Natural killer cell treated with Interleukin-12 subunit alpha and Interleukin-12 subunit beta and Interleukin-15 and Interleukin-18, amount 100 ng/mL, for 72 hours (primary cell): ENCODE measurements at regions not wholly inside any gene's neighbourhood (a gene's known extent, or its start where the extent isn't known, plus 50 kb on each side); places are given as distances from the start of the nearest gene placed in this dataset.
"Not testable (repeated sequence)": the region's sequence is repeated elsewhere in the genome, so short reads cannot be mapped to it uniquely, and the experiment has no call there.

Source experiments
- ATAC-seq, 2 donors: fragments of 150-1000 bp; cut with Tn5 transposase in 1 of 2; sonication (Bioruptor Pico), chemical (Tn5 transposase) in 1 of 2; 2 replicates each; pipeline ENCODE4 v1.10.0; 2021
- DNase-seq: peaks from one replicate; pipeline ENCODE4 v3.0.0; 2022; ENCODE audit warnings: low spot score
- H3K27ac Mint-ChIP-seq, 2 donors: 1 replicate in 1 of 2; 2 replicates in 1 of 2; pipeline ENCODE4 v1.8.0; 2022; ENCODE audit warnings: mixed read lengths in 2 of 2, mild to moderate bottlenecking in 1 of 2, moderate library complexity in 1 of 2
- H3K27me3 Mint-ChIP-seq, 2 donors: 1 replicate in 1 of 2; 2 replicates in 1 of 2; pipeline ENCODE4 v1.8.0; 2022; ENCODE audit warnings: mixed read lengths in 2 of 2
- H3K36me3 Mint-ChIP-seq: one replicate; pipeline ENCODE4 v1.8.0; 2022; ENCODE audit warnings: mixed read lengths
- H3K4me1 Mint-ChIP-seq, 2 donors: 1 replicate in 1 of 2; 2 replicates in 1 of 2; pipeline ENCODE4 v1.8.0; 2022; ENCODE audit warnings: low read depth in 2 of 2, mixed read lengths in 2 of 2, mild to moderate bottlenecking in 1 of 2
- H3K4me3 Mint-ChIP-seq: one replicate; pipeline ENCODE4 v1.8.0; 2022; ENCODE audit warnings: mixed read lengths
- H3K9me3 Mint-ChIP-seq: 2 replicates; pipeline ENCODE4 v1.8.0; 2022; ENCODE audit warnings: mixed read lengths

DNA sequence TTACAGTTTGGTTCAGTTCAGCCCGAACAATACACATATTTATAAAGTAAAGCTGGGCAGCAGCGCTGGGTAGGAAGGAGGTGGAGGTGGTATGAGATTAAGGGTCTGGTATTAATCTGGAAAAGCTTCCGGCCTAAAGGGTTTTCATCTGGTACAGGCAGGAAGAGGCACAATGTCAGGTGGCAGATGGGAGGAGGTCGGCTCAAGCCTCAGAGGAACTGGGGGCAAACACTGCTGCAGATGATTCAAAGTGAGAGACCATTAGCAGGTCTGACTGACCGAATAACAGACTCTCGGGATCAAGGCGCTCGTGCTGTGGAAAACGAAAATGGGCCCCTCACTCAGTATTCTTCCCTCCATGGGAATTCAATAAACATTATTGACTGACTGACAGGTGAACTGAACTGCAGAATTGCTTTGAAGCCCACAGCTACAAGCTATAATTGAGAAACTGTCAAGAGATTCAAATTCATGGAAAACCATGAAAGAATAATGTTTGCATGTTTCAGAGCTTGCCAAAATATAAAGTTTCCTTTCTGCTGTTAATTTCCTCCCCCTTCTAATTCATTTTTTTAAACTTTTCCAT, 75.3 kb downstream of the TMEM167A start:
- Mint-ChIP-seq H3K27me3 (peaks cover 7 to 13% of the 10 kb centered on the region in 2 donors), H3K9me3 (peaks cover 3% of the 10 kb centered on the region), H3K4me3 (no peak overlapping the region), H3K4me1 (no peaks in the 10 kb centered on the region), H3K36me3 (no peaks in the 10 kb centered on the region), H3K27ac (no peak overlapping the region)
- DNase-seq, result no peak
- no peak for ATAC-seq

DNA sequence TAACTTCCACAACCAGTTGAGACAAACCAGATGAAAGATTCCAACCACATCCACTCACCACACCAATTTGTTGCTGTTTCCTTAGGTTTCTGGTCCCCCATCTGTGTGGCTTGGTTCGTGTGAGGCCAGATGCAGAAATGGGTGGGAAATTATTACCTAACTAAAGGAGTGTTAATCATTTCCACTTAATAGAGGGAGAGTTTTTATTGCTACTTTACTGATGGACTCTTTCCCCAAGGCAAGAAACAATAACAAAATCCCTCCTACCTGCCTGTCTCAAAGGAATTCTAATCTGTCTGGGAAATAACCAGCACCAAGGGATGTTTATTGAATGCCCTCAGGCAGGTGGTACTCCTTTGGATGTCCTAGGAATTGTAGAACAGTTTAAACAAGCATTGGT, 76.3 kb downstream of the TMEM167A start:
- no peak overlapping the region for H3K27ac Mint-ChIP-seq
- no peaks in the 10 kb centered on the region for H3K4me1 Mint-ChIP-seq
- DNase-seq, result no peak
- ATAC-seq, result no peak
- H3K36me3 Mint-ChIP-seq, result no peaks in the 10 kb centered on the region
- peaks cover 7 to 12% of the 10 kb centered on the region in 2 donors for H3K27me3 Mint-ChIP-seq
- no peak overlapping the region for H3K4me3 Mint-ChIP-seq
- peaks cover 3% of the 10 kb centered on the region for H3K9me3 Mint-ChIP-seq

DNA sequence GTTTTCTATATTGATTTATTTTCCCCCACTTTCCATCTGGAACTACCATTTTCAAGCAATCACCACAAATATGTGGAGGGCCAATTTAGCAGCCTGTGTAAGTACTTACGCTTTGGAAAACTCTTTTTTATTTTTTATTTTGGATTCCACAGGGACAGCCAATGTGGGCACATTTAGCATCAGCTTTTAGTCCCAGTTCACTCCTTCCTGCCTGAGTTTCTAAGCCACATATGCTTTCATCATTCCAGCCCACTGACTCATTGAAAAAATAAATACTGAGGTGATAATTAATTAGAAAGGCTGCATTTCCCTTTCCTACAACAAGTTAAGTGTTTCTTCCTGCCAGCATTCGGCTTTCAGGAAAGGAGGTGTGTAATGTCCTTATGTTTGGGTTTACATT, 76.8 kb downstream of the TMEM167A start:
- Mint-ChIP-seq H3K36me3 (no peaks in the 10 kb centered on the region), H3K4me1 (no peaks in the 10 kb centered on the region), H3K9me3 (peaks cover 3% of the 10 kb centered on the region), H3K27ac (no peak overlapping the region), H3K4me3 (no peak overlapping the region), H3K27me3 (peaks cover 7% of the 10 kb centered on the region in 2 donors)
- ATAC-seq, result no peak
- no peak for DNase-seq

DNA sequence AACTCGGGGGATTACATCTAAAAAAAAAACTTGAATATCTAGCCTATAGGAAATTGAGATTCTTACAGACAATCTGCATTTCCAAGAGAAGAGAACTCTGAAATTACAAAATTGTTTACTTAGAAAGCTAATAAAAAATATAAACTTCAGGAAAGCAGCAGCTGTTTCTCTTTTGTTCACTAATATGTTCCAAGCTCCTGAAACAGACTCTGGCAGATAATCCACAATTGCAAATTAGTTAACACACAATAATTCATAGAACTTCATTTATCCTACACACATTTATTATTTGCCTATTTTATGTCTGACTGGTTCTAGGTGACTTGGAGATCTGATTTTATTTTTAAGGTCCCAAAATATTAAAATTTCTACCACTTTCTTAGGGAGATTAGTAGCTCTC, 83.8 kb downstream of the TMEM167A start:
- H3K9me3 Mint-ChIP-seq, result peaks cover 3% of the 10 kb centered on the region
- no peak for ATAC-seq
- DNase-seq, result no peak
- peaks cover 0 to 19% of the 10 kb centered on the region in 2 donors for H3K4me1 Mint-ChIP-seq
- H3K36me3 Mint-ChIP-seq, result no peaks in the 10 kb centered on the region
- no peak overlapping the region for H3K27ac Mint-ChIP-seq
- H3K4me3 Mint-ChIP-seq, result no peak overlapping the region
- peaks cover 8 to 12% of the 10 kb centered on the region in 2 donors for H3K27me3 Mint-ChIP-seq

DNA sequence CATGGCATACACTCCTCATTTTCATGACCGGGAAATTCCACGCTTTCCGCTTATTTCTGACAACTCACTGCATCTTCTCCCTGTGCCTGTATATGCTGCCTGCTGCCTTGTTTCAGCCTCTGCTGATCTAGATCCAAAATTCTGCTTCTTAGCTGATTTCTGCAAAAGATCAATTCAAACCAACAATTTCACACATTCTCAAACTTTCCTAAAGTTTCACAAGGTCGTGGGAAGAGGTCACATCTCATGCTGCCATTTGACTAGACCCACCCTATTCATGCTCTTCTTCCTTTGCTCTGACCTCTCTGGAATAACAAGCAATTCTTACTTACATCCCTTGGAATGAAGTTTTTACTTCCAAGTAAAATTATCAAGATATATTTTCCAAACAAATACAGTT, 84.5 kb downstream of the TMEM167A start:
- no peak overlapping the region for H3K27ac Mint-ChIP-seq
- H3K36me3 Mint-ChIP-seq, result no peaks in the 10 kb centered on the region
- no peak for DNase-seq
- ATAC-seq, result no peak
- H3K9me3 Mint-ChIP-seq, result no peaks in the 10 kb centered on the region
- no peak overlapping the region for H3K4me3 Mint-ChIP-seq
- H3K4me1 Mint-ChIP-seq, result peaks cover 0 to 21% of the 10 kb centered on the region in 2 donors
- peaks cover 8 to 12% of the 10 kb centered on the region in 2 donors for H3K27me3 Mint-ChIP-seq

DNA sequence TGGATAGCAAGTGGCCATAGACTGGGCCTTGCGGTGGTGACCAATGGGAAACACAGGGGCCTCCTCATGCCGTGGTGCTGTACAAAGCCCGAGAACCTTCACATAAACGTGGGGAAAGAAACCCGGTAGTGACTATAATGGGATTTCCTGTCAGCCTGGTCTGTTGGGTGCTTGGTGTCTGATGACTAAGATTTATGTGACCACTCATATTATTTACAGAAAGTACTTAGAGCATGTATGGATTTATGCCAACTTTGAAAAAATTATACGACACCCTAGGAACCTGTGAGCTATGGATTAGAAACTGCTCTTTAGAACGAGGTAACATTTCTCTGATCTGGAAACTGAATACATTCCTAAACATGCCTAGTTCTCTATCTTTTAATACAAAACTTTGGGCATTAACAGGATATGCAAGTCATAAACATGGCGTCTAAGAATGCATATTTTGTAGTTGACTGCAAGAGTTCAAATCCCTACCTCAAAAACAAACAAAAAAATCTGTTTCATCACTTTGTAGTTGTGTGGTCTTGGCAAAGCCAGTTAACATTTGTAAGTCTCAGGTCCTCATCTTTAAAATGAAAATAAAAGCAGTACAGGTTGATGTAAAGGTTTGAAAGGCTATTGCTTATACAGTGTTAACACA, 85.4 kb downstream of the TMEM167A start:
- no peaks in the 10 kb centered on the region for H3K9me3 Mint-ChIP-seq
- DNase-seq (no peak), ATAC-seq (peak; percentile 57 to 69)
- H3K36me3 Mint-ChIP-seq, result no peaks in the 10 kb centered on the region
- peak overlapping the region in 1 of 2 donors; percentile 55 for H3K27ac Mint-ChIP-seq
- H3K4me1 Mint-ChIP-seq, result peaks cover 0 to 21% of the 10 kb centered on the region in 2 donors
- H3K4me3 Mint-ChIP-seq, result no peak overlapping the region
- H3K27me3 Mint-ChIP-seq, result peaks cover 8 to 12% of the 10 kb centered on the region in 2 donors

DNA sequence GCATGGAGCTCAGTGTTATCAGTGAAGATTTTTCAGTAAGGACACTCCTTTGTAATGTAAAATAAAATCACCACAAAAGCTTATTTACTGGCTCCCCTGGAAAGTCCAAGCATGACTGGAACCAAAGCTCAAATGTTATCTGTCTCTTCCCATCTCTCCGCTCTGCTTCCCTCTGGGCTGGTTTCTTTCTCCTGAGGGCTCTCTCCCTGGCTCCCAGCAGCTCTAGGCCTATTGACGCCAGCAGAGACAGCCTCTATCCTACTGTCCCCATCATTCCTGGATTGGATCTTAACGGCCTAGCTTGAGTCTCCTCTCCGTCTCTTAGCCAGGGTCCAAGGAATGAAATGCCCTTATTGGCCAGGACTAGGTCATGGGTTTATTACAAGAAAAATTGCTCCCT, 86.1 kb downstream of the TMEM167A start:
- ATAC-seq (no peak), DNase-seq (no peak)
- H3K9me3 Mint-ChIP-seq, result no peaks in the 10 kb centered on the region
- H3K27me3 Mint-ChIP-seq, result peaks cover 8 to 12% of the 10 kb centered on the region in 2 donors
- H3K4me1 Mint-ChIP-seq, result peaks cover 0 to 21% of the 10 kb centered on the region in 2 donors
- peak overlapping the region in 1 of 2 donors; percentile 55 for H3K27ac Mint-ChIP-seq
- no peak overlapping the region for H3K4me3 Mint-ChIP-seq
- H3K36me3 Mint-ChIP-seq, result no peaks in the 10 kb centered on the region

DNA sequence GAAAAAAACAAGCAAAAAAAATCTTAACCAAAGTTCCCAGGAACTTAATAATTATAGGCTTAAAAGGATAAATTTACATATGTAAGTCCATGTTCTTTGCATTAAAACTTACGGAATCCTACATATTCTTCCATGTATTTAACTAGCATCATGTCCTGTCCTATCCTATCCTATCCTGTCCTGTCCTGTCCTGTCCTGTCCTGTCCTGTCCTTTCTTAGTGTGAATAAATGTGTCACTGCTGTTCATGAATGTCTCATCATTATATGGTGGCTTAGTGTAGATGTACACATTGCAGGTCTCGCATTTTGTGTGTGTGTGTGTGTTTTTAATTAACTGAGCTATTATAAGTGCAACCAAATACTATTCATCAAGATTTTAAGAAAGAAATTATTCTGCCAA, 90.0 kb downstream of the TMEM167A start:
- Mint-ChIP-seq H3K36me3 (no peaks in the 10 kb centered on the region), H3K27ac (no peak overlapping the region), H3K4me1 (peaks cover 0 to 16% of the 10 kb centered on the region in 2 donors), H3K4me3 (no peak overlapping the region), H3K27me3 (peaks cover 0 to 2% of the 10 kb centered on the region in 2 donors), H3K9me3 (peaks cover 3% of the 10 kb centered on the region)
- no peak for ATAC-seq
- no peak for DNase-seq

DNA sequence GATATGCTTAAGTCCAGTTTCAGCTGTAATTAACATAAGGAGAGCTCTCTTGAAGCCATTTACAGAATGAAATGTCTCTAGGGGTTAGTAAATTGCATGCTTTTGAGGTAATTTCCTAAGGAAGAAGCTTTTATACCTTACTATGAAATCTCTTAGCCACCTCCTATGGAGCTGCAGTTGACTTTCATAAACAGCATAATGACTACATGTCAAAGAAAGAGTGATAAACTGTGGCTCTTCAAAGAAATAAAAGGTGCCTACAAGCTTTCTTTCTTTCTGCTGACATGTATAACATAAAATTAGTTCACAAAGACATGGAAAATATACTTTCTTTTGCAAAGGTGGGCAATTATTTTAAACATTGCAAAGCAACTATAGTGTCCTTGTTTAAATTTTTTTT, 90.8 kb downstream of the TMEM167A start:
- Mint-ChIP-seq H3K36me3 (no peaks in the 10 kb centered on the region), H3K9me3 (peaks cover 3% of the 10 kb centered on the region), H3K4me1 (peaks cover 0 to 8% of the 10 kb centered on the region in 2 donors), H3K27ac (no peak overlapping the region), H3K27me3 (peaks cover 0 to 2% of the 10 kb centered on the region in 2 donors), H3K4me3 (no peak overlapping the region)
- DNase-seq (no peak), ATAC-seq (no peak)

DNA sequence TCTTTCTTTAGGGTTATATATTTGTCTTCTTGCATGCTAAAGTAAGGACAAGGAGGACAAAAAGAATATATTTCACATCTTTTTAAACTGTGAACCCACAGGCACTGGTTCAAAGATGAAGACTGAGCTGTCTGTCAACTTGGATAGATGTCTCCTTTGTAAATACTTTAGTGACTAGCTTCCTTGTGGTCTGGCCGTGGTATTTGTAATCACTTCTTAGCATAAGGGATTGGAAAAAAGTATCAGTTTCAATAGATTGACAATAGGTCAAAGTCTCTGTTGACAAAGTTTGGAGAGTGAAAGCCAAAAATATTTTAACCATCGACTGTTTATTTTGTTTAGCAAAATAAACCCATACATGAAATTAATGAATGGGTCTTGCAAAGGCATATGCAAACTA, 91.4 kb downstream of the TMEM167A start:
- H3K4me3 Mint-ChIP-seq, result no peak overlapping the region
- peaks cover 3% of the 10 kb centered on the region for H3K9me3 Mint-ChIP-seq
- DNase-seq, result no peak
- peaks cover 0 to 2% of the 10 kb centered on the region in 2 donors for H3K27me3 Mint-ChIP-seq
- H3K36me3 Mint-ChIP-seq, result no peaks in the 10 kb centered on the region
- no peak for ATAC-seq
- no peak overlapping the region for H3K27ac Mint-ChIP-seq
- peaks cover 0 to 5% of the 10 kb centered on the region in 2 donors for H3K4me1 Mint-ChIP-seq

DNA sequence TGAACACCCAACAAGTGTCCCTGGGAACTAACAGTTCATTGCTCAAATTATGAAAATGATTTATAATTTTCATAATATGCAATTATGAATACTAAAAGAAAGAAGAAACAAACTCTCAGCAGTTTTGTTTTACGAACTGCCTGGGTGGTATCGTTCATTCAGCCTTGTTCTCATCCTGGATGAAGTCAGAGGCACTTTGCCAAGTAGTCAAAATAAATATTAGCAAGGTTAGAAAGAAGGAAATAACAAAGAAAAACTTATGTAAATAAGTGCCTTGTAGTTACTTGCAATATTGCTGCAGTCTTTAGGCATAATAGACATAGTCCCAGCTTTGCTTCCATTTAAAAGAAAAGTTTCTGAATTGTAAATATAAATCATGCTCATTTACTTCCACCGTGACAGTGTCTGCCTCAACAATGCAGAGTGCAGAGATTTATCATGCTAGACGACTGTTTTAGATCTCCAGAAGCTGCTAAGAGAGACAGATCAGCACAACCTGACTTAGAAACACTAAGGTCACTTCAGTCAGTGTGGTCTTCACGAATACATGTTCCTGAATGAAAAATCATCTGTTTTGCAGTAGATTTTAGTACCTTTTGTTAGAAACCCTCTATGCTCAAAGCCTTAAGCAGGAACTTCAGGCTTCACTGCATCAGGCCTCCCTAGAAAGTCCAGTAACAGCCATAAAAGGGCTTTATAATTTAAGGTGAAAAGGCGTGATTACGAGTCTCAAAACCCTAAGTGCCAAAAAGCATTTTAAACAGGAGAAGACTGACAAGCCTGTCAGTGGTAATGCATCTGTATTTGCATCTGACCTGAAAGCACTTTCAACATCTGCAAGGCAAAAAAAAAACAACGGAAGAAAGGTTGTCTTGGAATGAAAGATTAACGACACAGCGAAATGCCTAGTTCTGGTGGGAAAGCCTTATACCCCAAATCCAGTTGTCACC, 92.1 kb downstream of the TMEM167A start:
- Mint-ChIP-seq H3K4me1 (peaks cover 0 to 5% of the 10 kb centered on the region in 2 donors), H3K36me3 (no peaks in the 10 kb centered on the region), H3K9me3 (peaks cover 3% of the 10 kb centered on the region), H3K27ac (no peak overlapping the region), H3K4me3 (no peak overlapping the region), H3K27me3 (peaks cover 0 to 2% of the 10 kb centered on the region in 2 donors)
- ATAC-seq (no peak), DNase-seq (no peak)

DNA sequence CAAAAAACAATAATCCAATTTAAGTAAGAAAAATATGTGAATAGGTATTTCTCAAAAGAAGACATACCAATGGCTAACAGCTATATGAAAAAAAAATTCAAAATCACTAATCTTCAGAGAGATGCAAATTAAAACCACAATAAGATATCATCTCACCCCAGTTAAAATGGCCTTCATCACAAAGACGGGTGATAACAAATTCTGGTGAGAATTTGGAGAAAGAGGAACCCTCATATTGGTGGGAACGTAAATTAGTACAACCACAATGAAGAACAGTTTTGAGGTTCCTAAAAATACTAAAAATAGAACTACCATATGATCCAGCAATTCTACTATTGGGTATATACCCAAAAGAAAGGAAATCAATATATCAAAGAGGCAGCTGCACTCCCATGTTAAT, 94.3 kb downstream of the TMEM167A start:
- H3K27ac Mint-ChIP-seq, result no peak overlapping the region
- peaks cover 2 to 9% of the 10 kb centered on the region in 2 donors for H3K27me3 Mint-ChIP-seq
- ATAC-seq, result no peak
- no peak for DNase-seq
- no peak overlapping the region for H3K4me3 Mint-ChIP-seq
- H3K9me3 Mint-ChIP-seq, result peaks cover 9% of the 10 kb centered on the region
- no peaks in the 10 kb centered on the region for H3K4me1 Mint-ChIP-seq
- peaks cover 10% of the 10 kb centered on the region for H3K36me3 Mint-ChIP-seq

DNA sequence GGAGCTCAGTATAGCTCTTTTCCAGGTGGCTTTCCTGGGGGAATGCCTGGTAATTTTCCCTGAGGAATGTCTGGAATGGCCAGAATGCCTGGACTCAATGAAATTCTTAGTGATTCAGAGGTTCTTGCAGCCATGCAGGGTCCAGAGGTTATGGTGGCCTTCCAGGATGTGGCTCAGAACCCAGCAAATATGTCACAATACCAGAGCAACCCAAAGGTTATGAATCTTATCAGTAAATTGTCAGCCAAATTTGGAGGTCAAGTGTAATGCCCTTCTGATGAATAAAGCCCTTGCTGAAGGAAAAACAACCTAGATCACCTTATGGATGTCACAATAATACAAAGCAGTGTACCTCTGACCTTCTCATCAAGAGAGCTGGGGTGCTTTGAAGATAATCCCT, 100.3 kb downstream of the TMEM167A start:
- not testable (repeated sequence) for H3K4me3 Mint-ChIP-seq, ATAC-seq, H3K4me1 Mint-ChIP-seq, DNase-seq, H3K27ac Mint-ChIP-seq
- H3K9me3 Mint-ChIP-seq, result peaks cover 25% of the 10 kb centered on the region
- H3K27me3 Mint-ChIP-seq, result peaks cover 11 to 16% of the 10 kb centered on the region in 2 donors
- peaks cover 28% of the 10 kb centered on the region for H3K36me3 Mint-ChIP-seq

DNA sequence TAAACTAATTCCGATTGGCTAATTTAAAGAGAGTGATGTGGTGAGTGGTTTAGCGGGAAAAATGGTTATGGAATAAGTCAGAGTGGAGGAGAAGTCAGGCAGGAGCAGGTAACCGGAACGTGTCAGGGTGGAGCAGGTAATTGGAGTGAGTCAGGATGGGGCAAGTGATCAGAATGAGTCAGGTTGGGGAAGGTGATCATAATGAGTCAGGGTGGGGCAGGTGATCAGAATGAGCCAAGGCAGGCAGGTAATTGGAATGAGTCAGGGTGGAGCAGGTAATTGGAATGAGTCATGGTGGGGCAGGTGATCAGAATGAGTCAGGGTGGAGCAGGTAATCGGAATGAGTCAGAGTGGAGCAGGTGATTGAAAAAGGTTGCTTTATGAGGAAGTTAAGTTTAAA, 101.4 kb downstream of the TMEM167A start:
- DNase-seq (no peak), ATAC-seq (no peak)
- H3K9me3 Mint-ChIP-seq, result peaks cover 25% of the 10 kb centered on the region
- H3K27me3 Mint-ChIP-seq, result peaks cover 11 to 16% of the 10 kb centered on the region in 2 donors
- H3K27ac Mint-ChIP-seq, result no peak overlapping the region
- H3K4me1 Mint-ChIP-seq, result peaks cover 0 to 3% of the 10 kb centered on the region in 2 donors
- H3K36me3 Mint-ChIP-seq, result peaks cover 28% of the 10 kb centered on the region
- no peak overlapping the region for H3K4me3 Mint-ChIP-seq
